GM21515 (cell line): ENCODE measurements at regions not wholly inside any gene's neighbourhood (a gene's known extent, or its start where the extent isn't known, plus 50 kb on each side); places are given as distances from the start of the nearest gene placed in this dataset.
"Not testable (repeated sequence)": the region's sequence is repeated elsewhere in the genome, so short reads cannot be mapped to it uniquely, and the experiment has no call there.

Experiments used
- ATAC-seq: cut with Tn5 transposase; IDR thresholded peaks from one replicate; pipeline ENCODE4 v1.9.1; 2021; ENCODE audit not compliant: unreplicated experiment

- no peak for ATAC-seq
Measured at GRCh38 chr2:81078102-81078501, 773.5 kb upstream of the LRRTM1 start.

- no peak for ATAC-seq
Measured at GRCh38 chr2:81077396-81077795, 772.8 kb upstream of the LRRTM1 start.

DNA sequence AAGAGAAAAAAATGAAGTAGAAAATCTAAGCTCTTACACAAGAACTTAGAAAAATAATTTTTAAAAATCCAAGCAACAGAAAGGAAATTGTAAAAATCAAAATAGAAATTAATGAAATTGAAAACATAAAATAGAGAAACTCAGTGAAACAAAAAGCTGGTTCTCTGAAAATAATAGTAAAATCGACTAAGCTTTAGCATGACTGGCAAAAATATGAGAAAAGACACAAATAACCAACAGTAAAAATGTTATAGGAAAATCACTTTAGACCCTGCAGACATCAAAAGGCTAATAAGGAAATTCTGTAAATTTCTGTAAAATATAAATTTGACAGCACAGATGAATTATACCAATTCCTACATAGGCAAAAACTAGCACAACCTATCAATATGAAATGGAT is 768.9 kb upstream of the LRRTM1 start:
- ATAC-seq, result no peak

DNA sequence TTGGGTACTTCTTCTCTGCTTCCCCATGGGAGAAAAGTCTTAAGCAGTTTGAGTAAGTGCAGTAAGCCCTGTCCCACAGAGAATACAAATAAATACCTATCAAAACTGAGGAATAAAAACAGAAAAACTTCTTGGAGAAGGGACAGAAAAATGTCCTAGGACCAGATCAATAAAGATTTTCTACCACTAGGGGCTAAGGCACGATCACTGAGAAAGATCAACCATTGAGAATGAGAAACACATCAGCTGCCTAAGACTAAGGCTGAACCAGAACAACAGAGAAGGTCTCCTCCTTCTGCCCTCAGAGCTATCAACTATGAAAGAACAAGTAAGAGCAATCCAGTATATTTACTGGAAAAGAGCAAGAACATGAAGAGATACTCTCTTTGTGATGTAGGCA is 763.6 kb upstream of the LRRTM1 start:
- no peak for ATAC-seq

DNA sequence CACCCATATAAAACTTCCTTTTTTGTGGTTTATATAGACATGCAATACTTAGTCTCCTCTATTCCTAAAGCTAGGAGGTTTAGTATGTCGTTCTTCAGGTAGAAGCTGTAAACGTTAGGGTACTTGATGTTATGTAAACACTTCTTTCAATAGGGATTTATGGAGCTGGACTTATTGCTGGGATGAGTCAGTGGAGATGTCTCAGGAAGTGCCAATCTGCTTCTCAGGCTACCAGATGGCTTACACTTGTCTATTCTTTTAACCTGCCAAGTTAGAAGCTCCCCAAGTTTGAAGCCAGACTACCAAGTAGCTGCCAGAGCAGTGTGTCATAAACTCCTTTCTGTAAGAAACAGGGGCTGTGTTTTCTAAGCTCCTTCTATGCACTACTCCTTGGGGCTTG is 756.5 kb upstream of the LRRTM1 start:
- no peak for ATAC-seq

DNA sequence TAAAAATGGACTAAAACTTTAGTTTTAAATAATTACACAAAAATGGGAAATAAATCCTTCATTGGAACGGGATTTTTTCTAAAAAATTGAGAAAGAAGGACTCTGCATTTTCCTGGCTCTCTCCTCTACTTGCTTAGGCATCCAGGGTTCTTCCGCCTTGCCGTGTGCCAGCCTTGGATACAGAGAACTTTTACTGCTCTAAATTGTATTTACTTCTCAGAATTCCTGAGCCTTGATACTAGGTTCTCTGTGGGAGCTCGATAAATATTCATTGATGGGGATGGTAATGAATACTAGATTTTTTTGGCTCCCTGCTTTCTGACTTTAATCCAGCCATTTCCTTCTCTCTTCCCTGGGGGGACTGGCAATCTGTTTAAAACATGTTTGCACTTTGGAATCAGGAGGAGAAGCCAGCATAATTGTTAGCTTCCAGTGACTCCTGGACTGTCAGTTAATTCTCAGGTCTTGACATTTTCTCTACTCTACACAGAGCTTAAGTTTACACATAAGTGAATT is 746.1 kb upstream of the LRRTM1 start:
- no peak for ATAC-seq

GRCh38 chr2:81043681-81044080 is 739.1 kb upstream of the LRRTM1 start:
- ATAC-seq, result no peak

- no peak for ATAC-seq
Measured at GRCh38 chr2:81007104-81007503, 702.6 kb upstream of the LRRTM1 start.

GRCh38 chr2:81002906-81003305 is 698.4 kb upstream of the LRRTM1 start:
- no peak for ATAC-seq

GRCh38 chr2:80987466-80987865 is 682.9 kb upstream of the LRRTM1 start:
- no peak for ATAC-seq

DNA sequence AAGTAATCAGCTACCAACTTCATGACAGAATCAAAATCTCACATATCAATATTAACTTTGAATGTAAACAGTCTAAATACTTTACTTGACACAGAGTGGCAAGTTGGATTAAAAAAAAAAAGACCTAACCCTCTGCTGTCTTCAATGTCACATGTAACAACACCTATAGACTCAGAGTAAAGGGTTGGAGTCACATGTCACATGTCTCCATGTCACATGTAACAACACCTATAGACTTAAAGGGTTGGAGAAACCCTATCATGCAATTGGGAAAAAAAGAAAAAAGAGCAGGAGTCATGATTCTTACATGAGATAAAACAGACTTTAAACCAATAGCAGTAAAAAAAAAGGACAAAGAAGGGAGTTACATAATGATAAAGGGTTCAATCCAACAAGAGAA is 665.3 kb upstream of the LRRTM1 start:
- ATAC-seq, result no peak

DNA sequence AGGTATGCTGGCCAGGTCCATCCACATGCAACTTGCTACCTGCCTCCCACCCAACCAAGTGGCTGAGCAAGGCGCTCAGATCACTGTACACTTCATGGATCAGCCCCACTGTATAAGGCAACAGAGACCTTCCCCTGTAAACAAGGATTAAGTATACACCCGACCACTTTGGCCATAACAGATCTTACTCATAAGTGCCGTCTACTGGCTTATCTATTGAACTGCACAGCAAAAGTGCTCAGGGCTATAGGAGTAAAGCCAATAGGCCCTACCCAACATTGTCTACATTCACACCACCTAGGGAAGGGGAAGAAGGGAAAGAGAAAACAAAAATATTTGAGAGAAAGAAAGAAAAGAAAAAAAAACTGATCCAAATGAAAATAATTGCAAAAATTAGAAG is 663.9 kb upstream of the LRRTM1 start:
- no peak for ATAC-seq

DNA sequence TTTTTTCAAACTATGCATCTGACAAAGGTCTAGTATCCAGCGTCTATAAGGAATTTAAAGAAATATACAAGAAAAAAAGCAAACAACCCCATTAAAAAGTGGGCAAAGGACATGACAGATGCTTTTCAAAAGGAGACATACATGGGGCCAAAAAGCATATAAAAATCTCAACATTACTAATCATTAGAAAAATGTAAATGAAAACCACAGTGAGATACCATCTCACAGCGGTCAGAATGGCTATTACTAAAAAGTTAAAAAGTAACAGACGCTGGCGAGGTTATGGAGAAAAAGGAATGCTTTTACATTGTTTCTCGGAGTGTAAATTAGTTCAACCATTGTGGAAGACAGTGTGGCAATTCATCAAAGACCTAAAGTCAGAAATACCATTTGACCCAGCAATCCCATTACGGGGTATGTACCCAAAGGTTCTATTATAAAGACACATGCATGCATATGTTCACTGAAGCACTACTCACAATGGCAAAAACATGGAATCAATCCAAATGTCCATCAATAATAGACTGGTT is 643.1 kb upstream of the LRRTM1 start:
- no peak for ATAC-seq

DNA sequence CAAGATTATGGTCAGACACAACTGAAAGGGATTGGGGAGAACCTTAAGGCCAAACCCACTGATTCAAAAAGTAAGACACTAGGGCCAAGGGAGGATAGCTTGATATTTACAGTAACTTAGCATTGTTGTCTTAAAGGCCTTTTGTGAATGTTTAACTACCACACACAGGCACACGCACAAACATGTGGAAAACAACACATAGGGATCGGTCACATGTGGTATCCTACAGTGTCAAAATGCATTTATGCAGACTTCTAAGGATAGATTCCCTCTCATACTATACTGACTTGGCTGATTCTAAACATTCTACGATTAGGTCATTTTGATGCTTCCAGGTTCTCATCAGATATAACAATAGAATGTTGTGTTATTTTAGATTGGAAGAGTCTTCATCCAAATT is 638.9 kb upstream of the LRRTM1 start:
- ATAC-seq, result no peak

- ATAC-seq, result no peak
Measured at GRCh38 chr2:80942766-80943165, 638.2 kb upstream of the LRRTM1 start.

DNA sequence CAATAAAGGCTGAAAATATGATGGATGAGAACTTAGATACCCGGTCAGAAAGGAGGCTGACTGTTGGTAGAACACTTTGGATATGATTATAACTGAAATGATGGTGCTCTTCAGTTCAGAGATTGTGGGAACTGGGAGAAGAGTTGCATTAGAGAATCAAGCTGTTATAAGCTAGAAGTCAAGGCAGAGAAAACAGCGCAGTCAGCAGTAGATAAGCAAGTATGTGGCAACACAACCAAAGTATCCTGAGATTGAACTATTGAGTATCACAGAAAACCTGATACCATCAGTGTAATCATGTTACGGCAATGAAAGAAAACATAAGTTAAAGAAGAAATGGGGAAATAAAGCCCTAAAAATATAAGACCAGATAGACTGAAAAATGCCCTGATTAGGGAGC is 633.9 kb upstream of the LRRTM1 start:
- no peak for ATAC-seq

DNA sequence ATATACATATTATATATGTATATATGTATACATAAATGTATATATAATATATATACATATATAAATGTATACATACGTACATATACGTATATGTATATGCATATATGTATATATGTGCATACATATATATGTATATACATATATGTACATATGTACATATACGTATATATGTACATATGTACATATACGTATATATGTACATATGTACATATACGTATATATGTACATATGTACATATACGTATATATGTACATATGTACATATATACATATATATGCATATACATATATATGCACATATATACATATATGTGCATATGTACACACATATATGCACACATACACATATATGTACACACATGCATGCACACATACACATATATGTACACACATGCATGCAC is 627.3 kb upstream of the LRRTM1 start:
- ATAC-seq, result not testable (repeated sequence)

GRCh38 chr2:80930777-80931176 is 626.2 kb upstream of the LRRTM1 start:
- ATAC-seq, result no peak

- ATAC-seq, result no peak
Measured at GRCh38 chr2:80926168-80926567, 621.6 kb upstream of the LRRTM1 start.

DNA sequence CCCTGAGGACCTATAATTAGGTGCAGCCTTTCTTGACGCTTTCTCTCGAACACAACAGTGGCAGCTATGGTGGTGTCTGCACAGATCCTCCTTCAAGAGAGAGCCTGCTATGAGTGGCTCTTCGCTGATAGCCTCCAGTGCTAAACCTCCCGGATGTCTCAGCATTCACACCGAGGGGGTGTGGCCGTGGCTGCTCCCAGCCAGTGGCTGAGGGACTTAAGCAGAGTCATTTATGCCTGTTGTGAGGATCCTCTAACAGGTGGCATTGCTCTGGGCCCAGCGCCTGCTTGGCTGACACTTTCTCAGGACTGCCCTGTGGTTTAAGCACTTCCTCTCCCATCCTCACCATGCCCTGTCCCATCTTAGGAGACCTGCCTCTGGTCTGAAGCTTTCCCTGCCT is 592.0 kb upstream of the LRRTM1 start:
- ATAC-seq, result no peak

DNA sequence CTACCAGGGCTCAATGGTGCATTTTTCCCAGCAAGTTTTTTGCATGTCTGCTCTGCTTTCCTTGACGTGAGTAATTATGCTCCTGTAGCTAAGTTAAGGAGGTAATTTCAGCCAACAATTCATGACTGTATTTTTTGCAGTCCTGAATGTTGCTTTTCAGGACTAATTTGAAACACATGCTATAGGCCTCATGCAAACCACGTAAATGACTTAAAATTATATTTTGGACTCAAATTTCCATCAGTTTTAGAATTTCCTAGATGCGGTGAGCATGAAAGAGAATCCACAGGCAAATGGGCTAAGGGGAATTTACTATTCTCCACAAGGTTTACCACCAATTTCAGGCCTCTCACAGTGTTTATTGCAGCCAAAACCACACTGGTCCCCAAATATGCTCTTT is 589.9 kb upstream of the LRRTM1 start:
- ATAC-seq, result no peak

DNA sequence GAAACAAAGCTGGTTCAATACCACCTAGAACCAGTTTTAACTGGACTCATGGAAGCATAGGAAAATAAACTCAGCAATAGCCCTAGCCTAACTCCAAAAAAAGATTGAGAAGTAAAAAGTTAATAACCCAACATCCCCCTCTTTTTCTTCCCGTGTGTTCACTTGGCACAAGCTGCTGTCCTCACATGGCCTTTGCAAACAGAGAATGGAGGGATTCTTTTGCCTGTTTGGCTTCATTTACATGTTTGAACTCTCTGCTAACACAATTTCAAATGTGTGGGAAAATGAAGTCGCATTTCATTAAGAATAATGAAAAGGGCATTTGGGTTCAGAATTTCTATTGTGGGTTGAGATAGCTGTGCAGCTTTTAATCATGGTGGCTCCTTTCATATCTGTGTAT is 589.2 kb upstream of the LRRTM1 start:
- no peak for ATAC-seq

GRCh38 chr2:80889009-80889408 is 584.5 kb upstream of the LRRTM1 start:
- ATAC-seq, result no peak
